Breast epithelium (tissue), 3 donors: ENCODE measurements at regions not wholly inside any gene's neighbourhood (a gene's known extent, or its start where the extent isn't known, plus 50 kb on each side); places are given as distances from the start of the nearest gene placed in this dataset.

Experiments
- CTCF ChIP-seq, 3 donors: fragments of 450-650 bp; IDR thresholded peaks; one replicate each; pipeline ENCODE4 v1.5.1; 2016 to 2017; ENCODE audit warnings: antibody characterized with exemption in 3 of 3, mild to moderate bottlenecking in 3 of 3, moderate library complexity in 3 of 3
- POLR2A ChIP-seq: fragments of 450-650 bp; IDR thresholded peaks from one replicate; pipeline ENCODE4 v1.6.1; 2016; ENCODE audit warnings: antibody characterized with exemption, mild to moderate bottlenecking, moderate library complexity
- POLR2AphosphoS5 ChIP-seq, 3 donors: sonication (generic); formaldehyde crosslinking; IDR thresholded peaks; one replicate each; pipeline ENCODE4 v1.6.1; 2017; ENCODE audit warnings: antibody characterized with exemption in 3 of 3

GRCh38 chr6:168992446-168993144, 261.1 kb downstream of the THBS2 start:
- TF ChIP-seq POLR2A (no peak), CTCF (IDR thresholded peaks at IDR 0.05) (no peak), POLR2AphosphoS5 (IDR thresholded peaks at IDR 0.05) (no peak)
